Midbrain (tissue), 1 donor: ENCODE measurements at regions not wholly inside any gene's neighbourhood (a gene's known extent, or its start where the extent isn't known, plus 50 kb on each side); places are given as distances from the start of the nearest gene placed in this dataset.

ENCODE experiments used
- DNase-seq: peaks from one replicate; lab custom pipeline; 2025; lab: John Stamatoyannopoulos, UW

GRCh38 chr2:37425408-37425807 is 81.0 kb downstream of the QPCT start:
- no peak for DNase-seq

GRCh38 chr2:37427241-37427640 is 82.8 kb downstream of the QPCT start:
- DNase-seq: no peak

- no peak for DNase-seq
Measured at GRCh38 chr2:37436323-37436722, 91.9 kb downstream of the QPCT start.

GRCh38 chr2:37439131-37439642 is 94.8 kb downstream of the QPCT start:
- DNase-seq: no peak

GRCh38 chr2:37441055-37441454 is 96.6 kb downstream of the QPCT start:
- no peak for DNase-seq

GRCh38 chr2:37443082-37443481 is 98.7 kb downstream of the QPCT start:
- DNase-seq: no peak

GRCh38 chr2:37447446-37447845 is 103.0 kb downstream of the QPCT start:
- no peak for DNase-seq

- no peak for DNase-seq
Measured at GRCh38 chr2:37448342-37449120, 104.1 kb downstream of the QPCT start.

GRCh38 chr2:37449761-37450296 is 105.4 kb downstream of the QPCT start:
- no peak for DNase-seq

GRCh38 chr2:37453027-37453426 is 108.6 kb downstream of the QPCT start:
- DNase-seq: no peak

- no peak for DNase-seq
Measured at GRCh38 chr2:37454851-37455762, 110.7 kb downstream of the QPCT start.

GRCh38 chr2:37456479-37456878 is 112.0 kb downstream of the QPCT start:
- no peak for DNase-seq

- no peak for DNase-seq
Measured at GRCh38 chr2:37457401-37457901, 113.0 kb downstream of the QPCT start.

GRCh38 chr2:37458133-37458532 is 113.7 kb downstream of the QPCT start:
- DNase-seq: no peak

- DNase-seq: no peak
Measured at GRCh38 chr2:37459095-37459981, 114.9 kb downstream of the QPCT start.

- no peak for DNase-seq
Measured at GRCh38 chr2:37460896-37461229, 116.4 kb downstream of the QPCT start.

- no peak for DNase-seq
Measured at GRCh38 chr2:37464067-37464466, 119.6 kb downstream of the QPCT start.

GRCh38 chr2:37466533-37467222 is 122.2 kb downstream of the QPCT start:
- DNase-seq: no peak

GRCh38 chr2:37468170-37468569 is 123.7 kb downstream of the QPCT start:
- no peak for DNase-seq

GRCh38 chr2:37469126-37469525 is 124.7 kb downstream of the QPCT start:
- no peak for DNase-seq

- DNase-seq: no peak
Measured at GRCh38 chr2:37471104-37471503, 126.7 kb downstream of the QPCT start.
